Vagina (tissue), 2 donors: ENCODE measurements at regions not wholly inside any gene's neighbourhood (a gene's known extent, or its start where the extent isn't known, plus 50 kb on each side); places are given as distances from the start of the nearest gene placed in this dataset.

Experiments
- DNase-seq, 2 donors: peaks; one replicate each; pipeline ENCODE4 v3.0.0-alpha.2; 2017; ENCODE audit errors: extremely low spot score in 2 of 2
- H3K27ac ChIP-seq: fragments of 200-600 bp; sonication (generic); one replicate; pipeline ENCODE4 v1.5.1; 2019
- H3K27me3 ChIP-seq: fragments of 200-600 bp; sonication (generic); one replicate; pipeline ENCODE4 v1.5.1; 2019
- H3K36me3 ChIP-seq, 2 donors: fragments of 200-600 bp; sonication (generic); one replicate each; pipeline ENCODE4 v1.5.1; 2017 to 2019
- H3K4me1 ChIP-seq: fragments of 200-600 bp; sonication (generic); one replicate; pipeline ENCODE4 v1.5.1; 2019
- H3K4me3 ChIP-seq, 2 donors: fragments of 200-600 bp; sonication (generic); 1 replicate in 1 of 2; 2 replicates in 1 of 2; pipeline ENCODE4 v1.5.1; 2016 to 2019
- H3K9me3 ChIP-seq: fragments of 200-600 bp; sonication (generic); one replicate; pipeline ENCODE4 v1.5.1; 2019
- CTCF ChIP-seq, 3 experiments: fragments of 450-650 bp in 2 of 3; fragments of 200-600 bp in 1 of 3; sonication (generic) in 1 of 3; IDR thresholded peaks; one replicate each; pipeline ENCODE4 v1.5.1; 2017 to 2019; ENCODE audit warnings: antibody characterized with exemption in 3 of 3, mild to moderate bottlenecking in 2 of 3, moderate library complexity in 2 of 3
- POLR2A ChIP-seq, 2 donors: fragments of 450-650 bp; IDR thresholded peaks; one replicate each; pipeline ENCODE4 v1.6.1; 2017; ENCODE audit warnings: antibody characterized with exemption in 2 of 2, mild to moderate bottlenecking in 2 of 2, moderate library complexity in 2 of 2
- POLR2AphosphoS5 ChIP-seq, 2 donors: sonication (generic); formaldehyde crosslinking; IDR thresholded peaks; one replicate each; pipeline ENCODE4 v1.9.0; 2017; ENCODE audit warnings: antibody characterized with exemption in 2 of 2, mild to moderate bottlenecking in 2 of 2, low read depth in 1 of 2; ENCODE audit not compliant: insufficient read depth in 1 of 2
- intact Hi-C: fragments of 100-400 bp; cut with DNase I; formaldehyde crosslinking; loops from one replicate; pipeline ENCODE4 v1.15.1; 2023

GRCh38 chr4:147020456-147020855 is 74.8 kb upstream of the TTC29 start:
- no peak overlapping the region for H3K4me3 ChIP-seq
- DNase-seq, result no peak
- no peak overlapping the region for H3K27ac ChIP-seq
- no peaks in the 10 kb centered on the region for H3K4me1 ChIP-seq
- intact Hi-C loops, result no loop called here
- H3K9me3 ChIP-seq, result no peaks in the 10 kb centered on the region
- H3K27me3 ChIP-seq, result no peaks in the 10 kb centered on the region
- TF ChIP-seq POLR2AphosphoS5 (IDR thresholded peaks at IDR 0.05; ENCODE audit: insufficient read depth in 1 of 2, low read depth in 1 of 2), result no peak
- no peak for TF ChIP-seq POLR2A (IDR thresholded peaks at IDR 0.05)
- TF ChIP-seq CTCF (IDR thresholded peaks at IDR 0.05), result no peak
- no peaks in the 10 kb centered on the region for H3K36me3 ChIP-seq

GRCh38 chr4:147025042-147025441 is 79.4 kb upstream of the TTC29 start:
- Histone ChIP-seq H3K4me1 (no peaks in the 10 kb centered on the region), H3K27ac (no peak overlapping the region), H3K27me3 (no peaks in the 10 kb centered on the region), H3K36me3 (no peaks in the 10 kb centered on the region), H3K9me3 (no peaks in the 10 kb centered on the region), H3K4me3 (no peak overlapping the region)
- intact Hi-C loops, result no loop called here
- TF ChIP-seq POLR2AphosphoS5 (IDR thresholded peaks at IDR 0.05; ENCODE audit: insufficient read depth in 1 of 2, low read depth in 1 of 2) (no peak), CTCF (IDR thresholded peaks at IDR 0.05) (no peak), POLR2A (IDR thresholded peaks at IDR 0.05) (no peak)
- DNase-seq, result no peak

- H3K4me3 ChIP-seq, result no peak overlapping the region
- DNase-seq, result no peak
- TF ChIP-seq POLR2A (IDR thresholded peaks at IDR 0.05) (no peak), CTCF (IDR thresholded peaks at IDR 0.05) (no peak), POLR2AphosphoS5 (IDR thresholded peaks at IDR 0.05; ENCODE audit: insufficient read depth in 1 of 2, low read depth in 1 of 2) (no peak)
- intact Hi-C loops, result no loop called here
- no peaks in the 10 kb centered on the region for H3K9me3 ChIP-seq
- H3K36me3 ChIP-seq, result no peaks in the 10 kb centered on the region
- H3K27ac ChIP-seq, result no peak overlapping the region
- no peaks in the 10 kb centered on the region for H3K27me3 ChIP-seq
- no peaks in the 10 kb centered on the region for H3K4me1 ChIP-seq
These were observed 83.6 kb upstream of the TTC29 start for GRCh38 chr4:147029296-147029695.

- no peak overlapping the region for H3K4me3 ChIP-seq
- H3K9me3 ChIP-seq, result no peaks in the 10 kb centered on the region
- no peaks in the 10 kb centered on the region for H3K4me1 ChIP-seq
- intact Hi-C loops, result no loop called here
- H3K36me3 ChIP-seq, result no peaks in the 10 kb centered on the region
- H3K27me3 ChIP-seq, result no peaks in the 10 kb centered on the region
- DNase-seq, result no peak
- H3K27ac ChIP-seq, result no peak overlapping the region
- TF ChIP-seq CTCF (IDR thresholded peaks at IDR 0.05), result no peak
- TF ChIP-seq POLR2AphosphoS5 (IDR thresholded peaks at IDR 0.05; ENCODE audit: insufficient read depth in 1 of 2, low read depth in 1 of 2), result no peak
- no peak for TF ChIP-seq POLR2A (IDR thresholded peaks at IDR 0.05)
These were observed 88.7 kb upstream of the TTC29 start for GRCh38 chr4:147034372-147034771.

- intact Hi-C loops, result no loop called here
- H3K4me1 ChIP-seq, result no peaks in the 10 kb centered on the region
- H3K9me3 ChIP-seq, result no peaks in the 10 kb centered on the region
- no peaks in the 10 kb centered on the region for H3K27me3 ChIP-seq
- no peak for DNase-seq
- no peak overlapping the region for H3K4me3 ChIP-seq
- H3K27ac ChIP-seq, result no peak overlapping the region
- no peaks in the 10 kb centered on the region for H3K36me3 ChIP-seq
- TF ChIP-seq POLR2AphosphoS5 (IDR thresholded peaks at IDR 0.05; ENCODE audit: insufficient read depth in 1 of 2, low read depth in 1 of 2) (no peak), POLR2A (IDR thresholded peaks at IDR 0.05) (no peak), CTCF (IDR thresholded peaks at IDR 0.05) (no peak)
These were observed 91.4 kb upstream of the TTC29 start for GRCh38 chr4:147037069-147037468.
